NCI-H748 (cell line): ENCODE measurements at regions not wholly inside any gene's neighbourhood (a gene's known extent, or its start where the extent isn't known, plus 50 kb on each side); places are given as distances from the start of the nearest gene placed in this dataset.

ENCODE experiments used
- DNase-seq: peaks from one replicate; lab custom pipeline; 2025; ENCODE audit not compliant: unreplicated experiment; lab: John Stamatoyannopoulos, UW

DNA sequence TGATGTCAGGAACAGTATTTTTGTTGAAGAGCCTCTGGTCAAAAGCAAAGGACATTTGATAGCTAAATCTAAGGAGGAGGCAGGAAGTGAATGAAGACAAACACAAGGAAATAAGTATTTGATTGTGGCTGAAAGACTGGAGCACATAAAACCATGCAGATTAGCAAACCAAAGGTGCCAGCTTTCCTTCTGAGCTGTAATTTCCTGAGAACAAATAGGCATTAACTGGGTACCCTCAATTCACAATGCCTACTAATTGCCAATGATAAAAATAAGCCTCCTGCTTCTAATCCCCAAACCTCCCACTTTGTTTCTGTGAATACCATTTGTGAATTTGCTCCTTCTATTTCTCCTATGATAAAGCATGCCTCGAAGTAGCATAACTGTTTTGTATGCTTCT lies 1279.6 kb upstream of the USP15 start:
- no peak for DNase-seq

DNA sequence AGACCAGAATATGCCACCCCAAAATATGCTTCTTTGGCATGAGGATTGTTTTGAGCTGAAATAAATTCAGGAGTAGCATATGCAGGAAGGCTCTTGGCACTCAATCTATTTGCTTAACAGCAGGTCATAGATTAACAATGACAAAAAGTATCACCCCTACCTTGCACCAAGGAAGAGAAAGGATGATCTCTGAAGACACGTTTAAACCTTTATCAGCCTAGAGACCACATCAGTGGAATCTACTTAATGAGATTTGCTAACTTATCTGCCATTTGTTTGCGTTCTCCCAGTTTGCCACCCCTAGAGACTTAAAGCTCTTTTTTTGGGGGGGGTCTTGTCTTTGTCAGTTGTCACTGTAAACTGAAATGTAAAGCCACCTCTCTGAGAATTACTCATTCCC lies 1278.7 kb upstream of the USP15 start:
- peak; percentile 30 for DNase-seq

DNA sequence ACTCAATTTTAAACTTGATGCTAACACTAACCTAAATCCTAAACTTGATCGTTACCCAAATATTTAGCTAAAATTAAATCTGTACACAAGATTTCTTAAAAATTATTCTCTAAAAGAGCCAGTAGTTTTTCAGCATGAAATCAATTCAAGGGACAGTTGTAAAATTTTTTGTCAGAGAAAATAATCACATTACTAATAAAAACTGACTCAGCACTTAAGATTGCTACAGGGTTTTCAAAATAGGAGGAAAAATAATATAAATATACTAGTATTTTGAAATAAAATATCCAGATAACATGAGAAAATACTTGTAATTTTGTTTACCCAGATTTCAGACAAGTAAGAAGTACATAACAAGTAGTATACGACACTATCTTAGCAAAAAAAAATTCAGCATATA lies 1268.1 kb upstream of the USP15 start:
- DNase-seq, result no peak

DNA sequence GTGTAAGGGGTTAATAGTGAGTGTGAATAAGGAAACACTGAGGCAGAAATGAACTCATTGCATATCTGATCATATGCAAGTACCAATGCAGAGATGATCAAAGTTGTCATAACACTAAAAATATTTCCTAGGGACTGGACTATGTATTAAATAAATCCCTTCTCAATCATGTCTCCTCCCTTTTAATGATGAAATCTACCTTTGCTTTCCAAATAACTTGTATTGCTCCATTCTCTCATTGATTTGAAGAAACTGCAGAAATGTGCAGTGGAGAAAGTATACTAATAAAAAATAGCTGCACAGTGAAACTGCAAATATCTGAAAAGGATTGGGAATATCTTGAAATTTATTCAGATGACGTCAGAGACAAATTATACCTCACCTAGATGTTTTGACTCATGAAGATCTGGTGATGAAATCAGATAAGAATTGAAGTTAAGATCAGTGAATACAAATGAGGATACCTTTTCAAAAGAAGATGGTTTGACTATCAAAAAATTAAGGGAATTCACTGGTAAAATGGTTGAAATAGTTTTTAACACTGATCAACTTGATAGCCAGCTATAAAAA lies 1264.9 kb upstream of the USP15 start:
- DNase-seq, result no peak

DNA sequence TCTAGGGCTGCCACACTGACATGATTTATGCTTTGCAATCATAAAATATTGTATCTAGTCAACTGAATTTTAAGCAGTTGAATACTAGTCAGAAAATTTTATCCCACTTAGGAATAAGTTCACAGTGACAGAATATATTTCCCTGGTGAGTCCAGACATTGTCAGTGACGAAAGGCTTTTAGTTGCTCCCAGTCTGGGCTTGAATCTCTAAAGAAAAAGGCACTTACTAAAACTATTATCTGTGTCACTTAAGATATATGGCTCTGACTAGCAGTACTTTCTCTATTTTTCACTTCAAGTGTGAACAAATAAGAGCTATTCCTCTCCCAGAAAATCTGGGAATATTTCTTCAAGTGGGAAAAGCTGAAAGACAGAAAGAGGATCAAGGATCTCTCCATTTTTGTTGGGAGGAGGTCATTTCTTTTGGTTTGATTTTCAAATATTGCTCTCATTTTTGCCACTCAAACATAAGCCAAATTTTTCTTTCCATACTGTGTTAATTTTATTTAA lies 1262.3 kb upstream of the USP15 start:
- DNase-seq, result no peak

DNA sequence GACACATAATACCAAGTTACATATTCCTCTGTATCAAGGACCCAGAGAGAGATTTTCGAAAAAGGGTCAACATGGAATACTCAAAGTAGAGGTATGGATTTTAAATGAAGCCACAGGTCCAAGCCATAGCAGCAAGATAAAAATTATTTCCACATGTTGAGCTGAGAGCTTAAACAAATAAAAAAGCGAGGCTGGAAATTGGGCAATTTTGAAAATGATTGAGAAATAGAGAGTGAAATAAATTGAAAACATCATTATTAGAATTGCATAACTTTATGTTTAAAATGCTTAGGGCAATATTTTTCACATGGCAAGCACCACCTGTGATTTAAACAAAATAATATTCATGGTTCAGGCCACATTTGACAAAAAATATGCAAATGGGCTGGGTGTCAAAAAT lies 1251.0 kb upstream of the USP15 start:
- DNase-seq, result no peak

DNA sequence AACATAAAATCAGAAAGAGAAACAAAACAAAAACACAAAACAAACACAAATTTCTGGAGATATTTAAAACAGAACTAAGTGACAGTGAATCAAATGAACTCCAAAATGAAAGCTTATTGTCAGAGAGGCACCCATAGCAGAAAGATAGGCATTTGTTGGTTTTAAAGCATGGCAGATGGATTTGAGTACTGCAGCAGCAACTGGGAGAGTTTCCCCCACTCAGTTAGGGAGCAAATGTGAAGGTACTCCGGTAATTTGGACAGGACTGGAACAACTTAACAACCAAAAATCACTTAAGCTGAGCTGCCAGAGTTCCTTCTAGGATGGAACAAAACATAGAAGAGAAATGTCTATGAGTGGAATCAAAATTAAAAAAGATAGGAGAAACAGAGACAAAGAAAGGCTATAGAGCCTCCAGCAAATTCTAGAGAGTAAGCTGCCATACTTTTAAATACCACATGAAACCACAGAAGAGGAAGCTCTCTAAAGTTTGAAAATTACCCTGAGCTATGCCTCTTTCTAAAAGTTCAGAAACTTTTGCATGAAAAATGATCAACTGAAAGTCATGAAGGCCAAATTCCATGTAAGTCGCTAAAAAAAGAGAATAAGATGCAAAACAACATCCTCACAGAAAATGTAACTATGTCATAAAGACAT lies 1248.3 kb upstream of the USP15 start:
- no peak for DNase-seq

DNA sequence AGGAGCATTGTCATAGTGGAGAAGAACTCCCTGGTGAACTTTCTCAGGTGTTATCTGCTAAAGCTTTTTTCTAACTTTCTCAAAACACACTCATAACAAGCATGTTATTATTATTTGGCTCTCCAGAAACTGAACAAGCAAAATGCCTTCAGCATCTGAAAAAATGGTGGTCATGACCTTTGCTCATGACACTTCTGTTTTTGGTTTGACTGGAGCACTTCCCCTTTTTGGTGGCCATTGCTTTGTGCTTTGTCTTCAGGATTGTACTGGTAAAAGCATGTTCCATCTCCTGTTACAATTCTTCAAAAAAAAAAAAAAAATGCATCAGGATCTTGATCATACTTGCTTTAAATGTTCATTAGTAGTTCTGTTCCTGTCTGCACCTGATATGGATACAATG lies 1241.6 kb upstream of the USP15 start:
- DNase-seq, result no peak

DNA sequence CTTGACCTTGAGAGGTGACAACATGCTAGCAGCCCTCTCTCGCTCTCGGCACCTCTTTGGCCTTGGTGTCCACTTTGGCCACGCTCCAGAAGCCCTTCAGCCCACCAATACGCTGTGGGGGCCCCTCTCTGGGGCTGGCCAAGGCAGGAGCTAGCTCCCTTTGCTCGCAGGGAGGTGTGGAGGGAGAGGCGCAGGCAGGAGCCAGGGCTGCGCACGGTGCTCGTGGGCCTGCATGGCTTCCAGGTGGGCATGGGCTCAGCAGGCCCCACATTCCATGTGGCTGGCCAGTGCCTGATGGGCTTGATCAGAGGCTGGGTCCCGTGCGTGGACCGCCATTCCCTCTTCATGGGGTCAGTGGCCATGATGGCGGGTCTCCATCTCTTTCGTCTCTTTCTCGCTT lies 1237.0 kb upstream of the USP15 start:
- DNase-seq, result no peak

DNA sequence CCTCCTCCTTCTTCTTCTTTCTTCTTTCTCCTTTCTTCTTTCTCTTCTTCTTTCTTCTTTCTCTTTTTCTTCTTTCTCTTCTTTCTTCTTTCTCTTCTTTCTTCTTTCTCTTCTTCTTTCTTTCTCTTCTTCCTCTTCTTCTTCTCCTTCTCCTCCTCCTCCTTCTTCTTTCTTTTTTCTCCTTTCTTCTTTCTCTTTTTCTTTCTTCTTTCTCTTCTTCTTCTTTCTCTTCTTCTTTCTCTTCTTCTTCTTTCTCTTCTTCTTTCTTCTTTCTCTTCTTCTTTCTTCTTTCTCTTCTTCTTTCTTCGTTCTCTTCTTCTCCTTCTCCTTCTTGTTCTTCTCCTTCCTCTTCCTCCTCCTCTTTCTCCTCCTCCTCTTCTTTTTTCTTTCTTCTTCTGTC lies 1230.7 kb upstream of the USP15 start:
- no peak for DNase-seq

DNA sequence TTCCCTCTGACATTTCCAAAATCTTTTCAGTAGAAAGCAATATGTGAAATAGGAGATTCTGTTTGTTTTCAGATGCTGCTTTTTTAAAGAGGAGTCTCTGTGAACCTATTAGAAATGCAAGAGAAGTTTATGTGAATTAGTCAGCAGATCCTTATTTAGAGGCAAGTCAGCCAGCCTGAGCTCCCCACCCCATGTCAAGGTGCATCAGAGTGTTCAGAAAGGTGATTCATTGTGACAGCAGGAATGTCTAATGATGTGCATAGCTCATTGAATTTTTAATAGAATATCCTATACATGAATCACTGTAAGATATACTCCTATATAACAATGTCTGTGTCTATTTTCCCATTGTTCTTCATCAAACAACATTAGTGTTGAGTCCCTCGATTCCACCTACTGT lies 1222.4 kb upstream of the USP15 start:
- DNase-seq, result no peak

DNA sequence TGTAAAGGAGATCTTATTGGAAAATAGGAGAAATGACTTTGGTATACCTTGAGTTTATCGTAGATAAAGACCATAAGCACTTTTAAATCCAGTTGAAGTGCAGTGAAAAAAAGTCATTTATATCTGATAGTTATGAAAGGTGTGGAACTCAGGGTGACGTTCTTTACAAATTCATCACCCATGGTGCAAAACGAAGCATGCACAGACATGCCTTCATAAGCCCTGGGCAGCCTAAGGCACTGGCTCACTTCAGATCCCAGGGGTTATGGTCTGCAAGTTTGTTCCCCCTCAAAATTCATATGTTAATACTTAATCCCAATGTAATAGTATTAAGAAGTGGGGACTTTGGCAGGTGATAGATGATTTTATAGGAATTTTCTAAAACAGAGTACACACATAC lies 1216.4 kb upstream of the USP15 start:
- no peak for DNase-seq

DNA sequence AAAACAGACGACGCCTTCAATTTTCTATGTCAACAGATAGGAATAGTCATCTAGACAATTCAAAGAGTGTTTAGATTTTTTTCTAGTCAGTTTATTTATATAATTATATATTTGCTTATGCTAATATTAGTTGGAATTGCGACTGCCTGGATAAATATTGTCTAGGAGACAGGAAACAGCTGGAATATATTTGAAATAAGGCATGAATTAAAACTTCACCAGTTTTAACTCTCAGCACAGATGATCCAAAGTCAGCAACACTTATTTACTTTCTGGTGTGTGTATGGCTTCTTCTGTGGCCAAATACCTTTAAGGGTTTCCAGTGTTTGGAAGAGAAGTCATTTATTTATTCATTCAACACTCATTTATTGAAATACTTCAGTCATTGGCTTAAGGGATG lies 1215.4 kb upstream of the USP15 start:
- peak; percentile 24 for DNase-seq

DNA sequence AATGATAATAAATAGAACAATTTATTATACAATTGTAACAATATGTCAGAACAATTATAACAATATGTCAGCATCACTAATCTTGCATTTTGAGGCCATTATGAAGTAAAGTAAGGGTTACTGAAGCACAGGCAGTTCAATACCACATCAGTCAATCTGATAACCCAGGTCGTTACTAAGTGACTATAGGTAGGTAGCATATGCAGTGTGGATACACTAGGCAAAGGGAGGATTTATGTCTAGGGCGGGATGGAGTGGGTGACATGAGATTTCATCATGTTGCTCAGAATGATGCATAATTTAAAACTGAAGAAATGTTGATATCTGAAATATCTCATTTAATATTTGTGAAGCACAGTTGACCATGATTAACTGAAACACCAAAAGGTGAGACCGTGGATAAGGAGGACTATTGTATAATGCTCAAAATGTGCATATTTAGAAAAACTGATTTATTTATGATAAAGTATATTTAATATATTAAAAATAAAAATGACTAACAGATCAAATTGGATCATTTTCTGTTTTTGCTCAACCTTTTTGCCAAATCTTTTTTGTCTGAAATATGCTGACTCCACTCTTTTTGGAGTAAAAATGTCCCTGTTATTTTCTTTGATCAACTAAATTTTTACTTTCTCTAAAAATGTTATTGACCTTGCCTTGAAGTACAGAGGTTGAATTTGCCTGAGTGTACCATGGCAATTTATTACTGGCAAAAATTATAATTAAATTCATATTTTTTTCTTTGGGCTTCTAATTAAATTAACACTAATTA lies 1189.4 kb upstream of the USP15 start:
- DNase-seq, result no peak

DNA sequence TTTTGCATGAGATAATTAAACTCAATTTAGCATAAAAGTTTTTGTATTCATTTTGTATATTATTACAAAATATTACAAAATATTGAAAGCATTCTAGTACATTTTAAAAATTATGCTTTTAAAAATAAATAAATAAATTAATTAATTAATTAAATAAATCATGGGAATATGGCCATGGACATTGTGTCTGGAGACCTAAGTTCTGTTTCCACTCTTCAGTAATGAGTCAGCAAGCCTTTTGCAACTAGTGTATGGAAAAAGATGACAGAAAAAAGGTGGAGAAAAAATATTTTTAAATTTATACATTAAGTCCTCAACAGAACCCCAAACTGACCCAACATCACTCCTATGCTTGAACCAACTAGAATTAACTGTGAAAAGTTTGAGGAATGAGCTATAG lies 1187.5 kb upstream of the USP15 start:
- DNase-seq, result no peak

DNA sequence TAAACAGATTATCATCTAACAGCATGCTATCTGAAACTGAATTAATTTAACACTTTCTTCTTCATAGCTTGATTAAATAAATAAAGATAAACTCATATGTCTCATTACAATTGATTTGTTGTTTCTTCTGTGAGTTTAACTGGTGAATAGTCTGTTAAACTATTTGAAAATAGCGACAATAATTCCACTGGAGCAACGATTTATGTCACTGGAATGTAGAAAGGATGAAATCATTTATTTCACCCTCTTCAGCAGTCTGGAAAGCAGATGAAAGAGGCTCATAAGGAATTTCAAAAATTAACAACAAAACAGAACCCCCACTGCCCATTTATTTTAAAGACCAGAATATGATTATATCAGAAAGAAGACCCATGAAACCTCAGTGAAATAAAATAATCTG lies 1165.1 kb upstream of the USP15 start:
- DNase-seq, result no peak

DNA sequence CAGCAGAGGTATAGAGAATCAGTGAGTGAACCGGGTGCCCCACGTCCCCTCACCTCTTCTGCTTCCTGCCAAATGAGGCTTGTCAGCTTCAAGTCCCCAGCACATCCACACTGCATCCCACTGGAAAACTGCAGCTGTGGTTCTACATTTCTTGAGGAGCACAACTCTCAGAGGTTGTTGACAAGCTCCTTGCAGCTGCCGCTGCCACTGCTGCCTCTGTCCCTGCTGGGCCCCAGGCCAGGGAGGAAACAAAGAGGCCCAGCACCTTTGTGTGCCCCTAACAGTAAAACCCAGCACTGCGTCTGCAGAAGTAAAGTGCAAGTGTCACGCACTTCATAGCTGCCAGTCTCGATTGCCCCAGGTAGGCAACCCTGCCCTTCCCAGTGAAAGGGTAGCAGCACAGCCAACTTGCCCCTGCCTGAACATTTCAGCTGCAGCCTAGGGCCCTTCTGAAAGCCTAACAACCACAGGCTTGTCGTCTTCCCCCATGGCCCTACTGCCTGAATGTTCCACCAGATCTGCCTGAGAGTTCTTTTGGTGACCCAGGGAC lies 1162.1 kb upstream of the USP15 start:
- DNase-seq, result no peak

DNA sequence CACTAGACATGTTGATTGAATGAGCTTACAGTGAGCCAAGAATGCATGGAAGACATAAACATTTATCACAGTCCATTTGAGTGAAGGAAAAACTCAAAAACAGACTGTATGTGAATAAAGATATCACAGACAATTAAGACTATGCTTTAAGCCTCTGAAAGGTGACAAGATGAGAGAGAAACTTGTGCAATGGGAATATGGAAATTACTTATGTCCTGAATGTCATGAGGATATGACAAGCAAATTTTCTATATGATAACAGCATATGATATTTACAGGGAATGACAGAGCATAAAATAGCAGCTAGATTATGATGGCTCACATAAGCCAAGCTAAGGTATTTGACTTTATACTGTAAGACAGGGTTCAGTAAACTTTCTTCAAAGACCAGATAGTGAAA lies 1153.1 kb upstream of the USP15 start:
- no peak for DNase-seq

DNA sequence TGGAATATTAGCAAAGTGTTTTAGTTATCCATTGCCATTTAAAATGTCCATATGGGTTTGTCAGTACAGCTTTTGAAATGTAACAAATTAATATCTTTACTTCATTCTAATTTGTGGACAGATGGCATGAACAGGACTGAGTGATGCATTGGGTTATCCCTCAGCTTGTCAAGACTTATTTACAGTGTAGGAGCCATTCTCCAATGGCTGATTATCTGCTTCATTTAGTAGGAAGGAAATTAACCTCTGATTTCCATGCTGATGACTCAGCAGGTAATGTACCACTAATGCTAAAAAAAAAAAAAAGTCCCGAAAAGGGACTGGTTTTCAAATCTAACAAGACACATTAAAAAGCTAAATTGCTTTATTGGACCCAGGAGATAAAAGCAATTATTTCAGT lies 1149.0 kb upstream of the USP15 start:
- DNase-seq, result no peak

DNA sequence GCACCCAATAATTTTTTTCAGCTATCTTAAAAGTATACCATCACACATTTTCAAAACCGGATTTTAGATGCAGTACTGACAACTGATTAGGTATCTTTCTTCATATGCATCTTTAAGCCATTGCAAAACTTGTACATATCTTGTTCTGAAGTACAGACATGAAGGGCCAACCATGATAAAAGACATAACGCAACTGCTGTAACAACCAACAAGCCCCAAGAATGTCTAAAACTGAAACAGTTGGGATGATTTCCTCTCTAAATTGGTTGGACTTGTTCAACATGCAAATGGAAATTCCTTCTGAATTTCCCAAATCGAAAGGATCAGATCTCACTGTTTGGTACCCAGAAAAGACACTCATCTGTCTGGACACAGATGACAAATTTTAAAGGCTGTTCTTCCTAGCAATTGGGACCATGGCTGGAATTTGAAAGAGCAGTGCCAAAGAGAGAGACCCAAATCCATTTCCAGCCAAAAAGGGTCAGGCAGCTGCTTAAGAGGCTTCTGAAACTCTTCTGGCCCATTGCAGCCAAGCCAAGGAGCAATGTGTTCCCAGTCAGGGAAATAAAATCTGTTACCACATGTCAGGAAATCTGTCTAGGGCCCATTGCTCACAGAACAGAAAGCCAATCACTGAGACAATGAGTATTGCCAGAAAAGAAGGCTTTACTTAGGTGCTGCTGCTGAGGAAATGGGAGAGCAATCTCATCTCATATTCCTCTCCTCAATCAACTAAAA lies 1122.4 kb upstream of the USP15 start:
- DNase-seq, result no peak

DNA sequence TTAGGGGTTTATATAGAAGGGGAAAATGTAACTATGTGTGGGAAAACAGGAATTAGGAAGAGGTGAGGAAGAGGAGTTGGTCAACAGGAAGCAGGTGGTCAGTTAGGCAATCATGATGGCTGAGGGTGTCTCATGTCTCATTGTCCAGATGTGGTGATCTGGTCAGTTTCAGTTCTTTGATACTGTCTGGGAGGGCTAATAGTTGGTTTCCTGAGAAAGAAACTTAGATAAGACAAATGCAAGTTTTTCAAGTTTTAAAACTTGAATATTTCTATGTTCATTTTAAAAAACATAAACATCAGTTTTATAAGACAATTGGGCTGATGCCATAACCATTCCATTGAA lies 1121.8 kb upstream of the USP15 start:
- DNase-seq, result no peak

DNA sequence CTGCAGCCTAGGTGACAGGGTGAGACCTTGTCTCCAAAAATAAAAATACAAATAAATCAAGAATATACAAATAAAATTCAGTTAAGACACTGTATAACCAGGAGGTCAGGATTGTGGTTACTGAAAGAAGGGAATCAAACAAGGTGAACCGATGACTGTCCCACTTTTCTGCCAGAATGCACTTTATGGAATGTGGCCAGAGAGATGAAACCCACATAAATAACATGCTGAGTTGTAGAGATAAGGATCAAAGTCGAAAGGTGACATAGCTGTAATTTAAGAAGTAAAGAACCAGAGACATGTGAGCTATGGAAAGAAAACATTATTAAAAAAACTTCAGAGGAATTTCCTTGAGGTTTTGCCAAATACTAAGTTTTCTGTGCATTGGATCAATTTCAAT lies 1098.2 kb upstream of the USP15 start:
- no peak for DNase-seq
